ENCODE measurements at regions not wholly inside any gene's neighbourhood (a gene's known extent, or its start where the extent isn't known, plus 50 kb on each side); places are given as distances from the start of the nearest gene placed in this dataset.

GRCh38 chr5:110338341-110339083, 388.0 kb downstream of the TMEM232 start:
- no peaks in the 10 kb centered on the region for H3K27me3 ChIP-seq
- H3K9me3 ChIP-seq = no peaks in the 10 kb centered on the region
- DNase-seq (ENCODE audit: extremely low spot score in 2 of 2) = no peak
- intact Hi-C loops (cut with DNase I) = no loop called here
- H3K4me1 ChIP-seq = no peaks in the 10 kb centered on the region
- no peak overlapping the region for H3K27ac ChIP-seq
- TF ChIP-seq CTCF (IDR thresholded peaks at IDR 0.05) = no peak
- no peak for TF ChIP-seq POLR2AphosphoS5 (IDR thresholded peaks at IDR 0.05; ENCODE audit: insufficient read depth in 1 of 2, low read depth in 1 of 2)
- TF ChIP-seq POLR2A (IDR thresholded peaks at IDR 0.05) = no peak
- H3K4me3 ChIP-seq = no peak overlapping the region
- no peaks in the 10 kb centered on the region for H3K36me3 ChIP-seq

GRCh38 chr5:110339399-110339798, 387.1 kb downstream of the TMEM232 start:
- Histone ChIP-seq H3K4me3 (no peak overlapping the region), H3K4me1 (no peaks in the 10 kb centered on the region), H3K9me3 (no peaks in the 10 kb centered on the region), H3K36me3 (no peaks in the 10 kb centered on the region), H3K27me3 (no peaks in the 10 kb centered on the region), H3K27ac (no peak overlapping the region)
- TF ChIP-seq CTCF (IDR thresholded peaks at IDR 0.05) = no peak
- TF ChIP-seq POLR2AphosphoS5 (IDR thresholded peaks at IDR 0.05; ENCODE audit: insufficient read depth in 1 of 2, low read depth in 1 of 2) = no peak
- TF ChIP-seq POLR2A (IDR thresholded peaks at IDR 0.05) = no peak
- no peak for DNase-seq (ENCODE audit: extremely low spot score in 2 of 2)
- intact Hi-C loops (cut with DNase I) = no loop called here

- Histone ChIP-seq H3K36me3 (no peaks in the 10 kb centered on the region), H3K4me1 (no peaks in the 10 kb centered on the region), H3K4me3 (no peak overlapping the region), H3K27me3 (no peaks in the 10 kb centered on the region), H3K9me3 (no peaks in the 10 kb centered on the region), H3K27ac (no peak overlapping the region)
- intact Hi-C loops (cut with DNase I) = no loop called here
- TF ChIP-seq POLR2AphosphoS5 (IDR thresholded peaks at IDR 0.05; ENCODE audit: insufficient read depth in 1 of 2, low read depth in 1 of 2) (no peak), POLR2A (IDR thresholded peaks at IDR 0.05) (no peak)
- no peak for DNase-seq (ENCODE audit: extremely low spot score in 2 of 2)
These were observed 384.6 kb downstream of the TMEM232 start for GRCh38 chr5:110341836-110342235.

GRCh38 chr5:110342683-110343082, 383.8 kb downstream of the TMEM232 start:
- no peaks in the 10 kb centered on the region for H3K4me1 ChIP-seq
- H3K27me3 ChIP-seq = no peaks in the 10 kb centered on the region
- TF ChIP-seq POLR2AphosphoS5 (IDR thresholded peaks at IDR 0.05; ENCODE audit: insufficient read depth in 1 of 2, low read depth in 1 of 2) (no peak), POLR2A (IDR thresholded peaks at IDR 0.05) (no peak), CTCF (IDR thresholded peaks at IDR 0.05) (no peak)
- H3K27ac ChIP-seq = no peak overlapping the region
- H3K36me3 ChIP-seq = no peaks in the 10 kb centered on the region
- intact Hi-C loops (cut with DNase I) = no loop called here
- no peak overlapping the region for H3K4me3 ChIP-seq
- no peaks in the 10 kb centered on the region for H3K9me3 ChIP-seq
- DNase-seq (ENCODE audit: extremely low spot score in 2 of 2) = no peak

GRCh38 chr5:110343616-110344015, 382.9 kb downstream of the TMEM232 start:
- no peak for TF ChIP-seq POLR2A (IDR thresholded peaks at IDR 0.05)
- TF ChIP-seq POLR2AphosphoS5 (IDR thresholded peaks at IDR 0.05; ENCODE audit: insufficient read depth in 1 of 2, low read depth in 1 of 2) = no peak
- TF ChIP-seq CTCF (IDR thresholded peaks at IDR 0.05) = no peak
- H3K4me1 ChIP-seq = no peaks in the 10 kb centered on the region
- H3K36me3 ChIP-seq = no peaks in the 10 kb centered on the region
- no peak for DNase-seq (ENCODE audit: extremely low spot score in 2 of 2)
- intact Hi-C loops (cut with DNase I) = no loop called here
- no peaks in the 10 kb centered on the region for H3K27me3 ChIP-seq
- no peak overlapping the region for H3K4me3 ChIP-seq
- no peaks in the 10 kb centered on the region for H3K9me3 ChIP-seq
- no peak overlapping the region for H3K27ac ChIP-seq
